SK-N-SH (cell line): ENCODE measurements at regions not wholly inside any gene's neighbourhood (a gene's known extent, or its start where the extent isn't known, plus 50 kb on each side); places are given as distances from the start of the nearest gene placed in this dataset.

Experiments used
- CTCF ChIA-PET: fragments of 300-600, 350-600 bp; formaldehyde crosslinking; extraction: SDS; loops from one replicate; lab custom pipeline; 2021; lab: Yijun Ruan, JAX
- POLR2A ChIA-PET: fragments of 350-600 bp; sonication (Branson Sonifier 250); formaldehyde crosslinking; extraction: SDS; loops from one replicate; lab custom pipeline; 2020; ENCODE audit warnings: antibody characterized with exemption, inconsistent platforms; lab: Yijun Ruan, JAX
- DNase-seq: peaks from one replicate; pipeline ENCODE4 v3.0.0; 2012
- H2AFZ ChIP-seq: fragments of 200-600 bp; sonication (generic); 2 replicates; pipeline ENCODE4 v1.8.1; 2016; ENCODE audit warnings: antibody characterized with exemption, mild to moderate bottlenecking, low read depth
- H3F3A ChIP-seq: fragments of 200-600 bp; sonication (generic); replicated peaks from 2 replicates; pipeline ENCODE3; 2016; ENCODE audit warnings: antibody characterized with exemption, mild to moderate bottlenecking; ENCODE audit not compliant: insufficient read depth
- H3K27ac ChIP-seq, 2 experiments: fragments of 200-500 bp in 1 of 2; fragments of 200-600 bp in 1 of 2; sonication (Bioruptor generic) in 1 of 2; sonication (generic), shearing (Covaris generic) in 1 of 2; 2 replicates each; pipeline versions ENCODE4 v1.5.1 to v1.6.1; 2014 to 2016; ENCODE audit warnings: low read depth in 2 of 2, inconsistent platforms in 1 of 2, low read length in 1 of 2, mild to moderate bottlenecking in 1 of 2, mixed read lengths in 1 of 2
- H3K27me3 ChIP-seq: fragments of 200-600 bp; sonication (generic), shearing (Covaris generic); 2 replicates; pipeline ENCODE4 v1.6.1; 2016; ENCODE audit warnings: mixed run types; ENCODE audit not compliant: insufficient read depth
- H3K36me3 ChIP-seq, 2 experiments: fragments of 200-500 bp in 1 of 2; fragments of 200-600 bp in 1 of 2; sonication (Bioruptor generic) in 1 of 2; sonication (generic) in 1 of 2; replicated peaks in 1 of 2; 2 replicates each; pipeline versions ENCODE3 to v1.5.1; 2014 to 2016; ENCODE audit warnings: low read length in 1 of 2, mild to moderate bottlenecking in 1 of 2; ENCODE audit not compliant: insufficient read depth in 2 of 2, control insufficient read depth in 1 of 2
- H3K4me1 ChIP-seq, 2 experiments: fragments of 200-500 bp in 1 of 2; fragments of 200-600 bp in 1 of 2; sonication (Bioruptor generic) in 1 of 2; sonication (generic), shearing (Covaris generic) in 1 of 2; 2 replicates each; pipeline versions ENCODE4 v1.5.1 to v1.6.1; 2014 to 2016; ENCODE audit warnings: low read depth in 1 of 2, low read length in 1 of 2, mixed run types in 1 of 2; ENCODE audit not compliant: insufficient read depth in 2 of 2, control insufficient read depth in 1 of 2
- H3K4me2 ChIP-seq: fragments of 200-600 bp; sonication (generic), shearing (Covaris generic); 2 replicates; pipeline ENCODE4 v1.6.1; 2017; ENCODE audit warnings: mixed run types
- H3K4me3 ChIP-seq, 2 experiments: fragments of 200-500 bp in 1 of 2; fragments of 200-600 bp in 1 of 2; sonication (Bioruptor generic) in 1 of 2; sonication (generic), shearing (Covaris generic) in 1 of 2; 2 replicates each; pipeline versions ENCODE4 v1.5.1 to v1.8.1; 2014 to 2016; ENCODE audit warnings: low read depth in 2 of 2, inconsistent platforms in 1 of 2, low read length in 1 of 2, mild to moderate bottlenecking in 1 of 2, mixed read lengths in 1 of 2, moderate library complexity in 1 of 2
- H3K79me2 ChIP-seq: fragments of 200-600 bp; sonication (generic); 2 replicates; pipeline ENCODE4 v1.8.1; 2017; ENCODE audit warnings: mild to moderate bottlenecking; ENCODE audit not compliant: insufficient read depth
- H3K9ac ChIP-seq: fragments of 200-600 bp; sonication (generic); 2 replicates; pipeline ENCODE4 v1.6.1; 2017; ENCODE audit warnings: mixed run types
- H3K9me2 ChIP-seq: fragments of 200-600 bp; sonication (generic); 2 replicates; pipeline ENCODE4 v1.6.1; 2017; ENCODE audit warnings: mixed run types
- H3K9me3 ChIP-seq: fragments of 200-600 bp; sonication (generic); 2 replicates; pipeline ENCODE4 v1.6.1; 2017; ENCODE audit warnings: mixed run types, mild to moderate bottlenecking, moderate library complexity
- H4K20me1 ChIP-seq: fragments of 200-600 bp; sonication (generic); 2 replicates; pipeline ENCODE4 v1.6.1; 2017; ENCODE audit warnings: mild to moderate bottlenecking, mixed run types; ENCODE audit not compliant: insufficient read depth
- CHD2 ChIP-seq: fragments of 150-350 bp; IDR thresholded peaks from 2 replicates; pipeline ENCODE4 v1.6.1; 2018; ENCODE audit warnings: low read length; ENCODE audit not compliant: partially characterized antibody
- ELF1 ChIP-seq: IDR thresholded peaks from 2 replicates; pipeline ENCODE4 v1.4.0; 2012
- EP300 ChIP-seq, 2 experiments: IDR thresholded peaks; 2 replicates each; pipeline versions ENCODE4 v1.4.0 to v1.6.1; 2012; ENCODE audit warnings: borderline replicate concordance in 1 of 2, low read depth in 1 of 2, low read length in 1 of 2
- FOSL2 ChIP-seq: IDR thresholded peaks from 2 replicates; pipeline ENCODE4 v1.4.0; 2012; ENCODE audit warnings: low read depth, mild to moderate bottlenecking, moderate library complexity, borderline replicate concordance
- FOXM1 ChIP-seq: IDR thresholded peaks from 2 replicates; pipeline ENCODE4 v1.4.0; 2012; ENCODE audit warnings: low read depth, mild to moderate bottlenecking
- GABPA ChIP-seq: IDR thresholded peaks from 2 replicates; pipeline ENCODE4 v1.4.0; 2012; ENCODE audit warnings: low read depth, mild to moderate bottlenecking
- GATA2 ChIP-seq: sonication (generic); formaldehyde crosslinking; IDR thresholded peaks from 2 replicates; pipeline ENCODE4 v1.5.0; 2020; ENCODE audit warnings: mild to moderate bottlenecking, missing genetic modification reagents
- JUND ChIP-seq: IDR thresholded peaks from 2 replicates; pipeline ENCODE4 v1.4.0; 2012
- MAX ChIP-seq: IDR thresholded peaks from 2 replicates; pipeline ENCODE4 v1.4.0; 2012; ENCODE audit warnings: low read depth
- MXI1 ChIP-seq: IDR thresholded peaks from 2 replicates; pipeline ENCODE4 v1.6.1; 2012; ENCODE audit warnings: mild to moderate bottlenecking, low read depth, low read length, improper control_type of control experiment
- NFIC ChIP-seq: IDR thresholded peaks from 2 replicates; pipeline ENCODE4 v1.4.0; 2012; ENCODE audit warnings: borderline replicate concordance
- PBX3 ChIP-seq: IDR thresholded peaks from 2 replicates; pipeline ENCODE4; 2012
- POLR2AphosphoS5 ChIP-seq: IDR thresholded peaks from 2 replicates; pipeline ENCODE4 v1.6.1; 2012; ENCODE audit warnings: low read depth, low read length
- REST ChIP-seq: IDR thresholded peaks from 2 replicates; pipeline ENCODE4 v1.6.1; 2012; ENCODE audit warnings: mild to moderate bottlenecking, low read depth, low read length, moderate library complexity
- TCF12 ChIP-seq: IDR thresholded peaks from 2 replicates; pipeline ENCODE4 v1.4.0; 2012
- USF2 ChIP-seq: fragments of 150-350 bp; IDR thresholded peaks from 2 replicates; pipeline ENCODE4 v1.6.1; 2017; ENCODE audit warnings: antibody characterized with exemption, low read length, low read depth, borderline replicate concordance
- WGBS: methylation state at CpG from one replicate; pipeline ENCODE4 v1.1.6; 2017; ENCODE audit warnings: low lambda C conversion rate; 5-methylcytosine and 5-hydroxymethylcytosine counted together

- TF ChIP-seq PBX3: no peak
- TF ChIP-seq CHD2: no peak
- no peak for TF ChIP-seq FOXM1
Observed at GRCh38 chr5:155729684-155730059, 597.3 kb upstream of the SGCD start (continued).

- Histone ChIP-seq H3K36me3 (no peaks in the 10 kb centered on the region), H2AFZ (no peak overlapping the region), H3K9me3 (no peaks in the 10 kb centered on the region), H3K4me3 (no peak overlapping the region), H3K27ac (no peak overlapping the region), H3K4me2 (no peak overlapping the region), H3K27me3 (peaks cover 16% of the 10 kb centered on the region), H4K20me1 (no peaks in the 10 kb centered on the region), H3K4me1 (peaks cover 0 to 6% of the 10 kb centered on the region in 2 experiments; a peak in 1 of 4 replicates), H3F3A (no peaks in the 10 kb centered on the region), H3K79me2 (no peaks in the 10 kb centered on the region), H3K9me2 (no peaks in the 10 kb centered on the region), H3K9ac (no peak overlapping the region)
- CTCF ChIA-PET: no interaction called here
- no peak for TF ChIP-seq PBX3
- 13% methylated on average over 6 of the region's 6 CpGs for WGBS
- DNase-seq: no peak
- POLR2A ChIA-PET: no interaction called here
Observed at GRCh38 chr5:155732587-155733376, 594.2 kb upstream of the SGCD start.

- no peak for DNase-seq
- H3K4me2 ChIP-seq: no peak overlapping the region
- POLR2A ChIA-PET: no interaction called here
- no peaks in the 10 kb centered on the region for H3K9me2 ChIP-seq
- H3F3A ChIP-seq: no peaks in the 10 kb centered on the region
- H4K20me1 ChIP-seq: no peaks in the 10 kb centered on the region
- 0 out of 2 replicates have a peak, but pooled peaks cover 5% of the 10 kb centered on the region for H3K27me3 ChIP-seq
- no peaks in the 10 kb centered on the region for H3K36me3 ChIP-seq
- 4% methylated on average over 1 of the region's 1 CpG for WGBS
- no peaks in the 10 kb centered on the region for H3K9me3 ChIP-seq
- no peak overlapping the region for H2AFZ ChIP-seq
- CTCF ChIA-PET: no interaction called here
- no peak overlapping the region for H3K27ac ChIP-seq
- H3K79me2 ChIP-seq: no peaks in the 10 kb centered on the region
- H3K9ac ChIP-seq: no peak overlapping the region
- H3K4me1 ChIP-seq: peaks cover 0 to 2% of the 10 kb centered on the region in 2 experiments; a peak in 1 of 4 replicates
- H3K4me3 ChIP-seq: no peak overlapping the region
- TF ChIP-seq JUND: no peak
- no peak for TF ChIP-seq REST
- TF ChIP-seq TCF12: no peak
- TF ChIP-seq GATA2 (CRISPR knock-in tag): no peak
- TF ChIP-seq USF2: no peak
- TF ChIP-seq EP300 (IDR thresholded peaks at IDR 0.05; ENCODE audit: borderline replicate concordance in 1 of 2, low read depth in 1 of 2, low read length in 1 of 2): no peak
- TF ChIP-seq GABPA: no peak
- TF ChIP-seq ELF1: no peak
- TF ChIP-seq PBX3: no peak
- TF ChIP-seq NFIC: no peak
- no peak for TF ChIP-seq MXI1
- TF ChIP-seq MAX: no peak
- no peak for TF ChIP-seq POLR2AphosphoS5
- no peak for TF ChIP-seq FOSL2
Observed at GRCh38 chr5:155733935-155734334, 593.0 kb upstream of the SGCD start.
